ENCODE measurements at regions not wholly inside any gene's neighbourhood (a gene's known extent, or its start where the extent isn't known, plus 50 kb on each side); places are given as distances from the start of the nearest gene placed in this dataset.

DNA sequence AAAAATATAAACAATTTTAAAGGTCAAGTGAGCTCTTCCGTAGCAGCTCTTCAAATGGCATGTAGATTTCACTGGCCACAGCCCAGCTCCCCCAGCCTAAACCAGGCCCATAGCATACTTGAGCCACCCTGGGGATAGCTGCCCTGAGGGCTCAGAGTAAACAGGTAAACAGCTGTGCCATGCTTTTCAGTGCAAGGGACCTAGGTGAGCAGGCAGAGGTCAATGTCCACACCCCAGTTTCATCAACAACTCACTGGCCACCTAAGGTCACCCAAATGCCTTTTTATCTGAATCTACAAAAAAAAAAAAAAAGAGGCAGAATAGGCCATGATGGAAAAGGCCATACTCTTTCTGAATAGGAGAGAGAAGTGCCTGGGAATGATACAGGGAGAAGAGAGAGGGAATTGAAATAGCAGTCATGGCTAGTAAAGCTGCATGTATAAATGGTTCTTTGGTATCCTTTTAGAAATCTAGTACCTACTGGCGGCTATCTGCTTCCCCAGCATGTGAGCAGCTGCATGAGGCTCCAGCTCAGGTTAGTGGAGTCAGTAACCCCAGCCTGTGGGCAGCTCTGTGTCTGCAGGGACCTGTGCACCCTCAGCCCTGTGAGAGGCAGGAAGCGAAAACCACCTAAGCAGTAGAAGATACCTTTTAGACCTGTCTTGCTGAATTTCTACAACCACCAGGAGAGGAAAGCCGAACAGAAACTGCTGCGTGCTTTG lies 77.0 kb downstream of the FOXA2 start (continued):
- TF ChIP-seq, protein P1, sequence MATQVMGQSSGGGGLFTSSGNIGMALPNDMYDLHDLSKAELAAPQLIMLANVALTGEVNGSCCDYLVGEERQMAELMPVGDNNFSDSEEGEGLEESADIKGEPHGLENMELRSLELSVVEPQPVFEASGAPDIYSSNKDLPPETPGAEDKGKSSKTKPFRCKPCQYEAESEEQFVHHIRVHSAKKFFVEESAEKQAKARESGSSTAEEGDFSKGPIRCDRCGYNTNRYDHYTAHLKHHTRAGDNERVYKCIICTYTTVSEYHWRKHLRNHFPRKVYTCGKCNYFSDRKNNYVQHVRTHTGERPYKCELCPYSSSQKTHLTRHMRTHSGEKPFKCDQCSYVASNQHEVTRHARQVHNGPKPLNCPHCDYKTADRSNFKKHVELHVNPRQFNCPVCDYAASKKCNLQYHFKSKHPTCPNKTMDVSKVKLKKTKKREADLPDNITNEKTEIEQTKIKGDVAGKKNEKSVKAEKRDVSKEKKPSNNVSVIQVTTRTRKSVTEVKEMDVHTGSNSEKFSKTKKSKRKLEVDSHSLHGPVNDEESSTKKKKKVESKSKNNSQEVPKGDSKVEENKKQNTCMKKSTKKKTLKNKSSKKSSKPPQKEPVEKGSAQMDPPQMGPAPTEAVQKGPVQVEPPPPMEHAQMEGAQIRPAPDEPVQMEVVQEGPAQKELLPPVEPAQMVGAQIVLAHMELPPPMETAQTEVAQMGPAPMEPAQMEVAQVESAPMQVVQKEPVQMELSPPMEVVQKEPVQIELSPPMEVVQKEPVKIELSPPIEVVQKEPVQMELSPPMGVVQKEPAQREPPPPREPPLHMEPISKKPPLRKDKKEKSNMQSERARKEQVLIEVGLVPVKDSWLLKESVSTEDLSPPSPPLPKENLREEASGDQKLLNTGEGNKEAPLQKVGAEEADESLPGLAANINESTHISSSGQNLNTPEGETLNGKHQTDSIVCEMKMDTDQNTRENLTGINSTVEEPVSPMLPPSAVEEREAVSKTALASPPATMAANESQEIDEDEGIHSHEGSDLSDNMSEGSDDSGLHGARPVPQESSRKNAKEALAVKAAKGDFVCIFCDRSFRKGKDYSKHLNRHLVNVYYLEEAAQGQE (IDR thresholded peaks at IDR 0.05): peak; percentile 37

DNA sequence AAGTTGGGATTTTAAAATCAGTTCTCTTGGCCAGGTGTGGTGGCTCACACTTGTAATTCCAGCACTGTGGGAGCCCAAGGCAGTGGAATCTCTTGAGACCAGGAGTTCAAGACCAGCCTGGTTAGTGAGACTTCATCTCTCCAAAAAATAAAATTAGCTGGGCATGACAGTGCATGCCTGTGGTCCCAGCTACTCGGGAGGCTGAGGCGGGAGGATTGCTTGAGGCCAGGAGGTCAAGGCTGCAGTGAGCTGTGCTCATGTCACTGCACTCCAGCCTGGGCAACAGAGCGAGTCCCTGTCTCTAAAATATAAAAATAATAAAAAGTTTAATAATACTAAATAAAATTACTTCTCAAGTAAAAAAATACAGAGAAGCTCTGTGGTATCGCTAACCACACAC lies 77.5 kb downstream of the FOXA2 start:
- WGBS: 55% methylated on average over 4 of the region's 4 CpGs

GRCh38 chr20:22504829-22505377 lies 79.5 kb downstream of the FOXA2 start:
- H3K9ac ChIP-seq (ENCODE audit: low read depth in 1 of 2, low read length in 2 of 2): no peak overlapping the region
- no peak overlapping the region for H3K4me3 ChIP-seq (ENCODE audit: low read depth in 1 of 3, low read length in 3 of 3)
- no peak for DNase-seq (ENCODE audit: low spot score)
- H3K27me3 ChIP-seq (ENCODE audit: control insufficient read depth in 4 of 4, insufficient read depth in 4 of 4, low read length in 3 of 4): no peaks in the 10 kb centered on the region
- H3K9me3 ChIP-seq (ENCODE audit: control insufficient read depth in 4 of 4, low read length in 3 of 4): no peaks in the 10 kb centered on the region
- H3K27ac ChIP-seq (ENCODE audit: low read depth in 1 of 2, low read length in 2 of 2): no peak overlapping the region
- H3K36me3 ChIP-seq (ENCODE audit: control insufficient read depth in 4 of 4, insufficient read depth in 3 of 4, low read depth in 1 of 4, low read length in 3 of 4): no peaks in the 10 kb centered on the region
- peak in 1 of 2 donors; percentile 45 for TF ChIP-seq RAD21 (IDR thresholded peaks at IDR 0.05)
- TF ChIP-seq, protein P2, sequence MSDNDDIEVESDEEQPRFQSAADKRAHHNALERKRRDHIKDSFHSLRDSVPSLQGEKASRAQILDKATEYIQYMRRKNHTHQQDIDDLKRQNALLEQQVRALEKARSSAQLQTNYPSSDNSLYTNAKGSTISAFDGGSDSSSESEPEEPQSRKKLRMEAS (IDR thresholded peaks at IDR 0.05): no peak
- WGBS: 71% methylated on average over 4 of the region's 4 CpGs
- peaks cover 4 to 31% (median 16%) of the 10 kb centered on the region in 4 donors for H3K4me1 ChIP-seq (ENCODE audit: control insufficient read depth in 4 of 4, insufficient read depth in 4 of 4, low read length in 3 of 4)

More for the DNA sequence above, 77.5 kb downstream of the FOXA2 start:
- H3K36me3 ChIP-seq (ENCODE audit: control insufficient read depth in 4 of 4, insufficient read depth in 3 of 4, low read depth in 1 of 4, low read length in 3 of 4): no peaks in the 10 kb centered on the region
- no peaks in the 10 kb centered on the region for H3K9me3 ChIP-seq (ENCODE audit: control insufficient read depth in 4 of 4, low read length in 3 of 4)
- H3K27ac ChIP-seq (ENCODE audit: low read depth in 1 of 2, low read length in 2 of 2): peak overlapping the region in 1 of 2 donors; percentile 23
- peaks cover 4 to 38% (median 22%) of the 10 kb centered on the region in 4 donors for H3K4me1 ChIP-seq (ENCODE audit: control insufficient read depth in 4 of 4, insufficient read depth in 4 of 4, low read length in 3 of 4)
- DNase-seq (ENCODE audit: low spot score): no peak
- H3K9ac ChIP-seq (ENCODE audit: low read depth in 1 of 2, low read length in 2 of 2): no peak overlapping the region
- no peak overlapping the region for H3K4me3 ChIP-seq (ENCODE audit: low read depth in 1 of 3, low read length in 3 of 3)
- TF ChIP-seq GABPA (IDR thresholded peaks at IDR 0.05 in 1 of 2, conservative IDR thresholded peaks at IDR 0.05 in 1 of 2) (no peak), ZBTB33 (IDR thresholded peaks at IDR 0.05) (no peak), TAF1 (conservative IDR thresholded peaks at IDR 0.05) (no peak), NR2F2 (IDR thresholded peaks at IDR 0.05) (no peak)
- TF ChIP-seq, protein P2 (IDR thresholded peaks at IDR 0.05): no peak
- TF ChIP-seq, protein P3, sequence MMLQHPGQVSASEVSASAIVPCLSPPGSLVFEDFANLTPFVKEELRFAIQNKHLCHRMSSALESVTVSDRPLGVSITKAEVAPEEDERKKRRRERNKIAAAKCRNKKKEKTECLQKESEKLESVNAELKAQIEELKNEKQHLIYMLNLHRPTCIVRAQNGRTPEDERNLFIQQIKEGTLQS (IDR thresholded peaks at IDR 0.05): no peak
- no peaks in the 10 kb centered on the region for H3K27me3 ChIP-seq (ENCODE audit: control insufficient read depth in 4 of 4, insufficient read depth in 4 of 4, low read length in 3 of 4)

Data from liver (tissue), 7 donors.